Esophagus mucosa (tissue), 1 donor: ENCODE measurements at regions not wholly inside any gene's neighbourhood (a gene's known extent, or its start where the extent isn't known, plus 50 kb on each side); places are given as distances from the start of the nearest gene placed in this dataset.

Experiments used
- ATAC-seq: fragments of 200-7000 bp; cut with Tn5 transposase; one replicate; pipeline ENCODE4 v1.9.1; 2020
- donor health status: DM: yes; HTN: yes; CAD: no.

GRCh38 chr5:173494446-173494845, 122.0 kb downstream of the BOD1 start:
- no peak for ATAC-seq

GRCh38 chr5:173493846-173494245, 122.6 kb downstream of the BOD1 start:
- no peak for ATAC-seq

DNA sequence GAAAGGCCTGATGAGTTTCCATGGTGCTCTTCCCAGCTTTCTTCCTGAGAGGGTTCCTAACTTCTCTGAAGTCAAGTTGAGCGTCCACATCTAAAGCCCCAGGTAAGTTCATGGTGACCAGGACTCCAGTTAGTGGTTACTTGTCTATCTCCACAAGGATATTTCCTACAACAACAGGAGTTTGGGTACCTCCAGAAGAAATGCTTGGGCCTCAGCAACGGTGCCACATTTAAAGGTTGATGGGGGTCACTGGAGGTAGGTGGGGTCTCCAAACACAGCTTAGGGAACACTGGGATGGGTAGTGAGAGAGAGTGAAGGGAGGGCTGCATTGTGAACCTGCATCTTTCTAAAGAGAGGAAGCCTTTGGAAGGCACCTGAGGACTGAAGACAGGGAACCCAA, 123.4 kb downstream of the BOD1 start:
- no peak for ATAC-seq

GRCh38 chr5:173490681-173491080, 125.8 kb downstream of the BOD1 start:
- no peak for ATAC-seq

DNA sequence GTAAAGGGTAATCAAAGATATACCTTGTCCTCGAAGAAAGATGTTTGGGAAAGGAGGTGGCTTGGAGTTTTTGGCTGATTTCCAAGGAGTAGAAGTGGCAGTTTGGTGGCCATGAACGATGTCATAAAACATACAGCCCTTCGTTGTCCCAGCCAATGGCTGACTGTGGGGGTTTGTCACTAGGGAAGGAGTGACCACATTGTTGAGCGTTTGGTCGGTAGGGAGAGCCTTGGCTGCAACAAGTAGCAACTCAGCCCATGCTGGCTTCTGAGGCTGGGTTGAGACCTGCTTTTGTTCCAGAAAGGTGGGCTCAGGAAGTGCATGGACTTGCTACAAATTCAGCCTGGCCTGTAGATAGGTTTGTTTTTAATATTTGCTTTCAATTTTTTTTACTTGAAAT, 128.3 kb downstream of the BOD1 start:
- no peak for ATAC-seq

DNA sequence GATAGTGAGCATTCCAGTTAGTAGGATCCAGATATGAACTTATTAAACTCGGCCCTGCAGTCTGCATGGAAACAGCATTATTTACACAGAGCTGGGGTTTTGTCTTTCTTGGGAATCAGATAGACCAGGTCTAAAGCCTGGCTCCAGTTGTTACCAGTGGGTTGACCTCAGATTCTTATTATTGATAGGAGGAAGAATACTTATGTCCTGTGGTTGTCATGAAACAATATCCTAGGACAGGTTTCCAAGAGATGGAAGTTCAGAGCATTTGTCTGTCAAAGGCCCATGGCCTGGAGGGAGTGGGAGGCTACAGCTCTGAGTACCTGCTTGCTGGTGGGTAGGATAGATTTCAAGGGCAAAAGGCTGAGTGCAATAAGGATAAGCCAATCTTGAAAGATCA, 129.2 kb downstream of the BOD1 start:
- ATAC-seq: no peak

DNA sequence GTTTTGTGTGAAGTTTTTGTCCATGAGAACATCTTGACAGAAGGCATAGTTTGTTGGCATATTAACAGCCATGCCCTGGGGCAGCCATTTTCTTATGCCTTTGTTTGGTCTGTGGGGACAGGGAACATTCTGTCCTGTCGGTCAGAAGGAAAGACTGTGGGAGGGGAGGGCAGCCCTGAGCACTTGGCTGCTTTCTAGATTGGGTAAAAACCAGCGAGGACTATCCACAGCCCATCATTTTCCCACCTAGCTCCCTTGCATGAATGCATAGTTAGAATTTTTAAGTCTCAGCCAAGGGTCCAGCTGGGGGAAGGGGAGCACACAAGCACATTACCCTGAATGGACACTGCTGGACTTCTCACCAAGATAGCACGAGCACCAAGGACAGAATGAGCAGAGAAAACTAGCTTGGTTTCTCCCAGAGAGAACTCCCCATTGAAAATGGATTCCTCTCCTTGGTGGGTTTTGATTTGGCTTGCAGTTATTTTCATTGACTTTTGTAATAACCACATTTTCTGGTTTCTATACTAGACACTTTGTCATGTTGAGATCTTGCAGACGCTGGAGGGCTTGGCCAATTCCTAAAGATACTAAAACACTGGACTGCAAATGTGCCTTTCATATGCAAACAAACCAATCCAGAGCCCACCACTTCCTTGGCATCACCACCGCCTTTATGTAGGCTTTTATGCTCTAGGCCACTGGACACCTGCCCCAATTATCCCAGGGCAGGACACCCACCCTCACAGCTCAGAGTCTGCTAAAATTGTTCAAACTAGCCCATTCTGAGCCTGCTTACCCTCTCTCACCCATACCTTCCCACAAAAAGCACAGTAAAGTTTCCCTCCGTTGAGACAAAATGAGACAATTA, 129.9 kb downstream of the BOD1 start:
- no peak for ATAC-seq

GRCh38 chr5:173484569-173484968, 131.9 kb downstream of the BOD1 start:
- ATAC-seq: no peak

DNA sequence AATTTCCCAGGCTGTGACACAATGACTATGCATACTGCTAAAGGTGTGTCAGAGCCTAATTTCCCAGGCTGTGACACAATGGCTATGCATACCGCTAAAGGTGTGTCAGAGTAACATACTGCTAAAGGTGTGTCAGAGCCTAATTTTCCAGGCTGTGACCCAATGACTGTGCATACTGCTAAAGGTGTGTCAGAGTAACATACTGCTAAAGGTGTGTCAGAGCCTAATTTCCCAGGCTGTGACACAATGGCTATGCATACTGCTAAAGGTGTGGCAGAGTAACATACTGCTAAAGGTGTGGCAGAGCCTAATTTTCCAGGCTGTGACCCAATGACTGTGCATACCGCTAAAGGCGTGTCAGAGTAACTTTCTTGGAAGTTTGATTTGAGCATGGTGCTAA, 132.9 kb downstream of the BOD1 start:
- ATAC-seq: peak; percentile 93

- no peak for ATAC-seq
These were observed 133.3 kb downstream of the BOD1 start for GRCh38 chr5:173483160-173483559.

DNA sequence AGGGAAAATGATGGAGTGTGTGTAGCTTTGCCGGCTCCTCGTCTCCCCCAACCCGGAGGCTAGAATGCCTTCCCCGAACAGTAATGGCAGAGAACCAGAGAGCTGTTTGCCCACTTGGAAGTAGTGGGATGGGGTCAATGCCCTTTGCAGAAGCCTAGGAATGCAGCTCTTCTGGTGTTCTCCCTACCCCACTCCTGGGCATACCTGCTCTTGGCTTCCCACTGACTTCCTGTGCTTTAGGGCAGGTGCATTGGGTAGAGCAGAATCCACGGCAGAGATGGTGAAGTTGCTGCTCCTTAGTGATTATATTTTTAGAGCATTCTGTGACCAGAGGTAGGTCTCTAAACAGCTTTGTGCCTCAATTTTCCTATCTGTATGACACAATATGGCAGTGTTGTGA, 134.6 kb downstream of the BOD1 start:
- no peak for ATAC-seq

DNA sequence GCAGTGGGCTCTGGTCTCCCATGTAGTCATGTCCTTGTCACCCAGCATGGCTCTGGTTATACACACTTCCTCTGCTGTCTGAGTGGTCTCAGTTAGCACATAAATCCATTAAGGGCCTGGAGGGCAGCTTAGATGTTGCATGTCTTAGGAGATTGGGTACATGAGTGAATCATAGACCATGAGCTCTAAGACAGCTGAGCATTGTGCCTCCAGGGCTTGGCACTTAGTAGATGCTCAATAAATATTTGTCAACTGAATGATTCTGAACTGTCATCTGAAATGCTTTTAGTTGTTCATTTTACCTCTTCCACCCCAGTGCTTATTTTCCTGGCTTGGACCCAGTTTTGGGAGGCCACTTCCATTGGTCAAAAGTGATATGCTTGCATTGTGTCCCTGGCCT, 135.6 kb downstream of the BOD1 start:
- ATAC-seq: peak; percentile 18

- no peak for ATAC-seq
These were observed 136.7 kb downstream of the BOD1 start for GRCh38 chr5:173479711-173480110.

- no peak for ATAC-seq
These were observed 139.0 kb downstream of the BOD1 start for GRCh38 chr5:173477345-173478040.

GRCh38 chr5:173475780-173476179, 140.7 kb downstream of the BOD1 start:
- no peak for ATAC-seq

DNA sequence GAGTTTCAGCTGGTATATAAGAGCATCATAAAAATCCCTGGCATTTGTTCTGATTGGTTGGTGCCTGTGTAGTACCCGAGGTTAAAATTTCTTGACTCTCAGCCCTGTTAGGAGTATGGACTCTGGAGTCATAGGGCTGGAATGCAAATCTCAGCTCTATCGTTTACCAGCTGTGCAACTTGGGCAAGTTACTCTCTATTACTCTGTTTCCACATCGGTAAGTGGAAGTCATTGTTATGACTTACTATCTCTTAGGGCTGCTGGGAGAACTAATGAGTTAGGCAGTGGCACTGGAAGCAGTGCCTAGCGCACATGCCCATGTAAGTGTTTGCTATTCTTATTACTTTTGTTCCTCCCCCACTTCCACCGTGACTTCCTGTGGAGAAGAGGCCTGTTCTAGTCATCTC, 141.6 kb downstream of the BOD1 start:
- no peak for ATAC-seq

- ATAC-seq: no peak
These were observed 143.2 kb downstream of the BOD1 start for GRCh38 chr5:173473288-173473687.

DNA sequence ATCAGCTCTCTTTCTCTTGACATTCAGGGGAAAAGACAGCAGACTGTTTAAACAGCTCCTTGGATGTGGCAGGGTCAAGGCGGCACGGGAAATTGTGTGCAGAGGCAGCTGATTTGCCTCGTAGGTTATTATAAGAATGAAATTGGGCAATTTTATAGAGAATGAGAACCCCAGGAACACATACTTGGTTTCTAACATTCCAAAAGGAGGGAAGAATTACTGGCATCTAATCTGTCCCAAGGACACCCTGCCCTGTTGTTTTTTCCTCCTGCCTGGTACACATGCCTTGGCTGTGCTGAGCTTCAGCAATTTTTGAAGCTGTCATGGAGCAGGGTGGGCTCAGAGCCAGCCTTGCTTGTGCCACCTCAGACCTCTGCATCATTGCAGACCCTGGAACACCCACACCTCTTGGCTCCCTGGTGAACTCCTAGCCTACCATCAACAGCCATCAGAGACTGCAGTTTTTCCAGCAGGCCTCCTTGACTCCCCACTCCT, 143.6 kb downstream of the BOD1 start:
- ATAC-seq: no peak

- peak; percentile 91 for ATAC-seq
These were observed 143.9 kb upstream of the STC2 start for GRCh38 chr5:173472164-173472563.

DNA sequence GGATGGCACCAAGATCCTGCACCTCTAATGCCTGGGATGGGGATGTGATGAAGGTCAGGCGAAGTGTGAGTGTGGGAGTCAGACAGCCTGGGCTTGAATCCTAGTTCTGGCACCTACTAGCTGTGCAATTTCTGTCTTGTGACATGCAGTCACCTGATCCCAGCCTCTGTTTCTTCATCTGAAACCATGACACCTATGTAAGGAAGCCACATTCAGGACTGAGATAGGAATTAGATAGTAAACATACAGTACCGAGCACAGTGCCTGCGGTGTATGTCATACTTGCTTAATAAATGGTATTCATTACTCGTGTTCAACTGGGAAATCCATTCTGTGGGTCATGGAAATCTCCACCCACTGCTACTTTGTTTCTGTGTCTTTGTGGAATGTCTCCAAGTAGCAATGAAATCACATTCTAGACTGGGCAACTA, 140.6 kb upstream of the STC2 start:
- no peak for ATAC-seq

DNA sequence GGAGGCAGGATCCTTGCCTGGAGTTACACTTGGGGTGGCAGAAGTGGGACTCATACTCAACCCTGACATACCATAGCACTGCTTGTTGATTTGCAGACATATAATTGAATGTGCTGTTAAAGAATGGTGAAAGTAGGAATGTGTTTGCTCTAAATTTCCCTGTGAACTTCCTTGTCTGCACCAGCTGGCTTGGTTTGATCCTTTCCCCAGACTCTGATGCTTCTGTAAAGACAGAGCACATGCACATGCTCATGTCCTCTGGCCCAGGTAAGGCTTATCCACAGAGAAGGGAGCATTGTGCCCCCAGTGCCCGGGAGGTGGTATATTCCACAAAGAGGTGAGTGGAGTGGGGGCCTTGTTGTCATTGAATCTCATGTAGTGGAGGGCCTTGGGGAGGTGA, 138.0 kb upstream of the STC2 start:
- ATAC-seq: no peak

DNA sequence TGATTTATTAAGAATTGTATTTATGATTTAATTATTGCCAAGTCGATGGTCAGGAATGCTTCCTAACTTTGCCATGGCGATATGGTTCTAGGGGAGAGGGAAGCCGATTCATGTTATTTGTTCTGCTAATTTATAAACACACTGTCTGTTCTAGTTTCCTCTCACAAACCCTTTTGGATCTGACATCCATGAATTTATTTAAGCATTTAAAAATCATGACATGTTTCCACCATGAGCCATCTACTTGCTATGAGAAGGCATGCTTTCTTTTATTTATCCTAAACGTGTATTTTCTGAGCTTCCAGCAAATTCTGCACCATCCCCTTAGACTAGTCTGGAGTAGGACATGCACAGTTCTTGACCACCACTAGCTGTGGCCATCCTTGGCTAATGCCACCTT, 136.6 kb upstream of the STC2 start:
- ATAC-seq: no peak

- ATAC-seq: no peak
These were observed 135.0 kb upstream of the STC2 start for GRCh38 chr5:173463207-173463606.
